GM20431 (cell line): ENCODE measurements at regions not wholly inside any gene's neighbourhood (a gene's known extent, or its start where the extent isn't known, plus 50 kb on each side); places are given as distances from the start of the nearest gene placed in this dataset.

Experiments
- in situ Hi-C: fragments of 300-500 bp; cut with MseI, MboI; formaldehyde crosslinking; loops from one replicate; pipeline ENCODE4 v1.15.0; 2020; ENCODE audit warnings: low sequenced_read_pairs; ENCODE audit not compliant: unreplicated experiment

- in situ Hi-C loops, result loop anchor here (25.0 kb wide), 1 partner anchor 593 kb away; the partner anchor contains the start of genes GNAS and GNAS-AS1
Observed at GRCh38 chr20:59455402-59456341, 148.7 kb upstream of the PHACTR3 start.

- in situ Hi-C loops, result loop anchor here (25.0 kb wide), 1 partner anchor 594 kb away; the partner anchor contains the start of genes GNAS and GNAS-AS1
Observed at GRCh38 chr20:59456342-59457279, 147.7 kb upstream of the PHACTR3 start.

GRCh38 chr20:59458645-59459044 is 145.7 kb upstream of the PHACTR3 start:
- in situ Hi-C loops, result loop anchor here (25.0 kb wide), 1 partner anchor 596 kb away; the partner anchor contains the start of genes GNAS and GNAS-AS1

- in situ Hi-C loops, result loop anchor here (25.0 kb wide), 1 partner anchor 597 kb away; the partner anchor contains the start of genes GNAS and GNAS-AS1
Observed at GRCh38 chr20:59459586-59459985, 144.8 kb upstream of the PHACTR3 start.

- in situ Hi-C loops, result loop anchor here (25.0 kb wide), 1 partner anchor 598 kb away; the partner anchor contains the start of genes GNAS and GNAS-AS1
Observed at GRCh38 chr20:59460352-59460751, 144.0 kb upstream of the PHACTR3 start.

GRCh38 chr20:59461526-59461925 is 142.8 kb upstream of the PHACTR3 start:
- in situ Hi-C loops, result loop anchor here (25.0 kb wide), 1 partner anchor 599 kb away; the partner anchor contains the start of genes GNAS and GNAS-AS1

GRCh38 chr20:59462249-59462648 is 142.1 kb upstream of the PHACTR3 start:
- in situ Hi-C loops, result loop anchor here (25.0 kb wide), 1 partner anchor 600 kb away; the partner anchor contains the start of genes GNAS and GNAS-AS1

- in situ Hi-C loops, result loop anchor here (25.0 kb wide), 1 partner anchor 601 kb away; the partner anchor contains the start of genes GNAS and GNAS-AS1
Observed at GRCh38 chr20:59463541-59463940, 140.8 kb upstream of the PHACTR3 start.

- in situ Hi-C loops, result loop anchor here (25.0 kb wide), 1 partner anchor 604 kb away; the partner anchor contains the start of genes GNAS and GNAS-AS1
Observed at GRCh38 chr20:59466107-59466815, 138.1 kb upstream of the PHACTR3 start.

- in situ Hi-C loops, result loop anchor here (25.0 kb wide), 1 partner anchor 607 kb away; the partner anchor contains the start of genes GNAS and GNAS-AS1
Observed at GRCh38 chr20:59468831-59469230, 135.5 kb upstream of the PHACTR3 start.

- in situ Hi-C loops, result loop anchor here (25.0 kb wide), 1 partner anchor 607 kb away; the partner anchor contains the start of genes GNAS and GNAS-AS1
Observed at GRCh38 chr20:59469267-59470252, 134.8 kb upstream of the PHACTR3 start.

GRCh38 chr20:59470521-59470920 is 133.8 kb upstream of the PHACTR3 start:
- in situ Hi-C loops, result loop anchor here (25.0 kb wide), 1 partner anchor 608 kb away; the partner anchor contains the start of genes GNAS and GNAS-AS1

GRCh38 chr20:59471653-59472421 is 132.5 kb upstream of the PHACTR3 start:
- in situ Hi-C loops, result loop anchor here (25.0 kb wide), 1 partner anchor 610 kb away; the partner anchor contains the start of genes GNAS and GNAS-AS1

GRCh38 chr20:59473742-59474141 is 130.6 kb upstream of the PHACTR3 start:
- in situ Hi-C loops, result loop anchor here (25.0 kb wide), 1 partner anchor 611 kb away; the partner anchor contains the start of genes GNAS and GNAS-AS1

GRCh38 chr20:59481067-59481466 is 123.3 kb upstream of the PHACTR3 start:
- in situ Hi-C loops, result no loop called here

- in situ Hi-C loops, result no loop called here
Observed at GRCh38 chr20:59481477-59482018, 122.8 kb upstream of the PHACTR3 start.
